ENCODE measurements at regions not wholly inside any gene's neighbourhood (a gene's known extent, or its start where the extent isn't known, plus 50 kb on each side); places are given as distances from the start of the nearest gene placed in this dataset.

- TF ChIP-seq SP1 (IDR thresholded peaks at IDR 0.05) (no peak), L3MBTL2 (conservative IDR thresholded peaks at IDR 0.05) (no peak), FOXM1 (IDR thresholded peaks at IDR 0.05; ENCODE audit: borderline replicate concordance) (no peak), FOXK2 (IDR thresholded peaks at IDR 0.05) (no peak), ZNF384 (IDR thresholded peaks at IDR 0.05) (no peak), FOXA1 (IDR thresholded peaks at IDR 0.05) (no peak), HDGF (IDR thresholded peaks at IDR 0.05; ENCODE audit: borderline replicate concordance) (no peak), ELF4 (IDR thresholded peaks at IDR 0.05) (no peak), ARNT (IDR thresholded peaks at IDR 0.05) (no peak), TARDBP (IDR thresholded peaks at IDR 0.05) (no peak), BHLHE40 (IDR thresholded peaks at IDR 0.05; ENCODE audit: borderline replicate concordance) (no peak), SUZ12 (IDR thresholded peaks at IDR 0.05) (no peak)
Observed at GRCh38 chr1:112779665-112780526, 64.8 kb upstream of the PPM1J start.

Data from HEK293T (cell line).